HG02798 (cell line): ENCODE measurements at regions not wholly inside any gene's neighbourhood (a gene's known extent, or its start where the extent isn't known, plus 50 kb on each side); places are given as distances from the start of the nearest gene placed in this dataset.

Source experiments
- ATAC-seq: cut with Tn5 transposase; IDR thresholded peaks from one replicate; pipeline ENCODE4 v1.9.1; 2021; ENCODE audit warnings: mild to moderate bottlenecking; ENCODE audit not compliant: unreplicated experiment, poor library complexity

DNA sequence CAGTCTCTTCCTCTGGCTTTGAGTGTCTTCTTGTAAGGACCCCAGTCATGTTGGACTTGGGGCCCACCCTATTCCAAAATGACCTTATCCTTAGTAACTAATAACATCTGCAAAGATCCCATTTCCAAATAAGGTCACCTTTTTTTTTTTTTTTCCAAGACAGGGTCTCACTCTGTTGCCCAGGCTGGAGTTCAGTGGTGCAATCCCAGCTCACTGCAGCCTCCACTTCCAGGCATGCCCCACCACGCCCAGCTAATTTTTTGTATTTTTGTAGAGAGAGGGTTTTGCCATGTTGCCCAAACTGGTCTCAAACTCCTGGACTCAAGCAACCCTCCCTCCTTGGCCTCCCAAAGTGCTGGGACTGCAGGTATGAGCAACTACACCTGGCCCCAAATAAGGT, 118.8 kb upstream of the GSE1 start:
- no peak for ATAC-seq

GRCh38 chr16:85495259-85495658, 117.9 kb upstream of the GSE1 start:
- ATAC-seq: no peak

DNA sequence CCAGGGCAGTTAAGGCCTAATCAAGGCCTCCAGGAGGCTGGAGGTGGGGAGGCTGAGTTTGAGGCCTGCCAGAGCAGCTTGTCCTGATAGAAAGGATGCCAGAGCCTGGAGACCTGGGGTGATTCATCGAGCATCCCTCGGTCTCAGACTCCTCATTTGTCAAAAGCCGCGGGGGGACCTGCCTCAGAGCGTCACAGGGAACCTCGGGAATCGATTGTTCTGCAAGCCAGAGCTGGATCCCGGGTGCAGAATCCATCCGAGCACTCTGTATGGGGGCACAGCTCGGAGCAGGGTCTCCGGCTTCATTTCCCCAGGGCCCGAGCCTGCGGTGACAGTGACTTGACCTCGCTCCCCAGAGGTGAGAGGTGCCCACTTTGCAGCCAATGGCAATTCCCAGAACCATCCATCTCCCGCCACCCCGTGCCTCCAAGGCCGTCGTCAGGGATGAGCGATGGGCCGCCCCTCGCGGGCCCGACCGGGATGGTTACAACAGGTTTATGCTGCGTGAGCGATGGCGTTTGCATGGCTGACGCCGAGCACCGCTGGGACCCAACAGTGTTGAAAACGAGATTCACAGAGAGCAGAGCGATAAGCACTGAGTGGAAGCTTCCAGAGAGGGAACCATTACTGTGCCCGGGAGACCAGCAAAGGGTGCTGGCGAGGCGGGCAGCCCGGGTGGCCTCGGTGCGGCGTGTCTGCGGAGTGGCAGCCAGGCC, 117.1 kb upstream of the GSE1 start:
- no peak for ATAC-seq

DNA sequence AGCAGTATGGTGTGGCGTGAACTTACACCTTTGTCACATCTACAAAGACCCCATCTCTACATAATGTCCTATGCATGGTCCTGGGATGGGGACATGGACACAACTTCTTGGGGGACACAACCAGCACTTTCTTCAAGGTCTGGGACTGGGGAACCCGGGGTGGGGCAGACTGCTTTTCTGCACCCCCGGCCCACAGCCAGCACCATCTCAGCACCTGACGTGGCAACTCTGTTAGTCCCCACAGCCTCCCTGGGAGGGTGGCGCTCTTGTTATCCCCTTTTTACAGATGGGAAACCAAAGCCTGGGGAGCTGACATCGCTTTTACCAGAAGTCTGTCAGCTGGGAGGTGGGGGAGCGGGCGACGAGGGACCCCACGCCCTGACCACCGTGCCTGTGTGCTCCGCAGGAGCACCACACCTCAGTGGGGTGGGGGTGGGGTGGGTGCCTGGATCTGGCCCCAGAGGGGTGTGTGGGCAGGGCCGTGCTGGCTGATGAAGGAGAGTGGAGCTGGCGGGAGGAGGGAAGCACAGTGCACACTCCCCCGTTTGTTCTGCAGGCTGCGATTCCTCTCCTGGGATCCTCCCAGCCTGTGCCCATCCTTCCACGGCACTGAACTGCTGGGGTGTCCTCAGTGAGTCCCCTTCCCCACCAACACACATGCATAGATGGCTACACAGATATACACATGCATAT, 115.4 kb upstream of the GSE1 start:
- ATAC-seq: no peak

DNA sequence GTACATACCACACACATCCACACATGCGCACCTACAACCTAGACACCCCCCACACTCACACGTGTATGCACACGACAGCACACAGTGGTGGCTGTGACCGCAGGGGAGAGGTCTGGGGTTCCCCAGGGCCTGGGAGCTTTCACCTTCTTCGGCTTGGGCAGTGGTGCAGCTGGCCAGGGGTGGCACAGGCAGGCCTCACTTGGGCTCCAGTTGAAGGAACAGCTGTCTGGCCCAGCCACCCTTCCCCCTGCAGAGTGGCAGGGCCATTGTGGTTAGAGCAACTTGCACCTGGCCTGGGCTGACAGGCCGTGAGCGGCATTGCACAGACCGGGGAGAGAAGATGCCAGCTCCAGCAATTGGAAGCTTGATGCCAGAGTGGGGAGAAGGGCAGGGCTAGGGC, 114.5 kb upstream of the GSE1 start:
- ATAC-seq: peak; percentile 65

- ATAC-seq: no peak
These were observed 112.9 kb upstream of the GSE1 start for GRCh38 chr16:85500220-85500619.

- ATAC-seq: no peak
These were observed 111.2 kb upstream of the GSE1 start for GRCh38 chr16:85501900-85502299.

- ATAC-seq: no peak
These were observed 110.8 kb upstream of the GSE1 start for GRCh38 chr16:85502357-85502756.

DNA sequence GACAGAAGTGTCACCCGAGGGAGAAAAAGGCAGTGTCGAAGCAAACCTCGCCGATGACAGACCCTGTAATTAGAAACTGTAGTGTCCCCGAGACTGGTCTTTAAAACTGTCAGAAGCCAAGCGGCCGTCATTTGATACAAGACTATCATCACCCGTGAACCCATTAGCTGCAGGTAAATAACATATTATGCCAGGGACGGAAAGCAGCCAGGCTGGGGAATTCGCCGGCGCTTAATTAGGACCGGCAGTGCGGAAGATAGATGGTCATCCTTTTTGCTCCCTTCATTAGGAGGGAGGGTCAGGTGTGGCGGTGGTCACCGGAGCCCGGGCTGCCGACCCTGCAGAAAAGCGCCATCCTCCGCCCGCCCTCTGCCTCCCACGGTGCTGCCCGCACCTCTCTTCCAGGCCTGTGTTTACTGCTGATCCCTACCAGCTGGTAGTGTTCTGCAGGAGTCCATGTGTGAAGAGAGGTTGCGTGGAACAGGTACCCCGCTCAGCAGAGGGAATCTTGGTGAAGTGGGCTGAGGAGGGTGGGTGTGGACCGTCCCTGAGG, 109.4 kb upstream of the GSE1 start:
- ATAC-seq: no peak

GRCh38 chr16:85504242-85504641, 108.9 kb upstream of the GSE1 start:
- no peak for ATAC-seq

GRCh38 chr16:85505794-85506634, 107.1 kb upstream of the GSE1 start:
- ATAC-seq: no peak

DNA sequence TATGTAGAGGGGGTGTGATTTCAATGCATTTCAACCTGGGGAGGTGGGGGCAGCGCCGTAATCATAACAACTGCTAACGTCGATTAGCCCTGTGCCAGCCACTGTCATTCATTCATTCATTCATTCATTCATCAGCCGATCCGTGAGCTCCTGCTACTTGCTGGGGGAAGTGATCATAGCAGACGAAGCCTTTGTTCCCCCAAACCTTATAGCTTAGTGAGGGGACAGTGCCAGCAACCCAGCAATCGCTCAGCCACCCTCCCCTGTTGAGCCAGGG, 106.5 kb upstream of the GSE1 start:
- no peak for ATAC-seq

GRCh38 chr16:85507342-85507741, 105.8 kb upstream of the GSE1 start:
- no peak for ATAC-seq

- ATAC-seq: no peak
These were observed 104.7 kb upstream of the GSE1 start for GRCh38 chr16:85508388-85508787.

- ATAC-seq: no peak
These were observed 104.1 kb upstream of the GSE1 start for GRCh38 chr16:85508993-85509392.

DNA sequence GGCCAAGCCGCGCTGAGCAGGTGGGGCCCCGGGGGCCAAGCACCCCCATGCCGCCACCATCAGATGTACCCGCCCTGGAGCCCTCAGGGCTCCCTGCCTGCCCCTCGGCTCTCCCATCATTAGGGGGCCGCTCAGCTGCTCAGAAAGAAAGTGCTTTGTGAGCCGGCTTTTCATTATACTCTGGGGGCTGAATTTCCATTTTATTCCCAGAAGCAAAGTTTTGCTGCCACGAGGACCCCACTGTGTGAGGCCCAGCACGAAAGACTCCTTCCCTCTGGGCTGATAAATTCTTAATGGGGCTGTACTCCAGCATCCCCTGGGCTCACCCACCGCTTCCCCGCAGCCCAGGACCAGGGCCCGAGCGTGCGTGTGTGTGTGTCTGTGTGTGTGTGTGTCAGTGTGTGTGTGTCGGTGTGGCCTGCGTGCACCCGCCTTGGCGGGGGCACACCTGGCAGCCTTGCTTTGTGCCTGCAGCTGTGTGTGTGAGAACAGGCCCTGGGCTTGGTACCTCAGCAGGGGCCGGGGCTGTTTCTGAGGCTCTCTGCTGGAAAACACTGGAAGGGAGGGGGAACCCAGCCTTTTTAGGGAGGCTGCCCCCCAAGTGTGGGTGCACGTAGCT, 103.0 kb upstream of the GSE1 start:
- no peak for ATAC-seq

DNA sequence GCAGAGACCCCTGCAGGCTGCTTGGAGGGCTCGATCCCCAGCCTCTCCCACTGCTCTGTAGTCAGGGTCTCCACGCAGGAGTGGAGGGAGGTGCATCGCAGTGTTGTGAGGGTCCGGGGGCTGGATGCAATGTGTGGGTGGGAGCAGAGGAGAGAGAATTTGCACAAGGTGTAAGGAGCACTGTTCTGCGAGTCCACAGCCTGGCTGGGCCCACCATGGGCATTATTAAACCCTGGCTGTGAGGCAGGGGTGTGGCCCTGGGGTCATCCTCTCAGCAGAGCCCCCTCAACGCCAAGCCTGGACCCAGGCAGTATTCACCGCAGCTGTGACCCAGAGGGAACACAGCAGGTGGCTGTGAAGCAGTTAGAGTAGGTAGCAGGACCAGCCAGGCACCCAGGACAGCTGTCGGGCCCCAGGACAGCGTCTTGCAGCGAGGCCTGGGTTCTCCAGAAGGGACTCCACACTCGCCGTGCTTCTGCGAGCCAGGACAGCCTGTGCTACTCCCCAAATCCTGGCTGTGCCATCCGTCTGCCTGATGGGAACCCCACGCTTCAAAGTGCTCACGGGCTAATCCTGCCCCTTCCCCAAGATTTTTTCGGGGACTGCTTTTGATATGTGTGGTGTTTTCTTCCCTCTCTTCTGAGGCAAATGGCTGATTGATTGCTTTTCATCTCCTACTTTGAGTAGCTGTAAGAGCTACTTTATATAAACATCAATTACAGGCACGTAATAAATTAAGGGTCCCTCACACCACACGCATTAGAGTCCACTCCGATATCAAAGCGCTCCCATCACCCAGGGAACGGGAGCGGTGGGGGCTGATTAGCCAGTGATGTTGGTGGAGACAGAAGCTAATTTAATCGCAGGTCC, 100.9 kb upstream of the GSE1 start:
- ATAC-seq: no peak

- no peak for ATAC-seq
These were observed 100.4 kb upstream of the GSE1 start for GRCh38 chr16:85512808-85513115.

GRCh38 chr16:85513180-85513579, 99.9 kb upstream of the GSE1 start:
- no peak for ATAC-seq

GRCh38 chr16:85513649-85514048, 99.5 kb upstream of the GSE1 start:
- no peak for ATAC-seq
